HG03521 (cell line): ENCODE measurements at regions not wholly inside any gene's neighbourhood (a gene's known extent, or its start where the extent isn't known, plus 50 kb on each side); places are given as distances from the start of the nearest gene placed in this dataset.

ENCODE experiments used
- ATAC-seq: cut with Tn5 transposase; IDR thresholded peaks from one replicate; pipeline ENCODE4 v1.9.1; 2021; ENCODE audit warnings: mild to moderate bottlenecking, moderate library complexity; ENCODE audit not compliant: unreplicated experiment

DNA sequence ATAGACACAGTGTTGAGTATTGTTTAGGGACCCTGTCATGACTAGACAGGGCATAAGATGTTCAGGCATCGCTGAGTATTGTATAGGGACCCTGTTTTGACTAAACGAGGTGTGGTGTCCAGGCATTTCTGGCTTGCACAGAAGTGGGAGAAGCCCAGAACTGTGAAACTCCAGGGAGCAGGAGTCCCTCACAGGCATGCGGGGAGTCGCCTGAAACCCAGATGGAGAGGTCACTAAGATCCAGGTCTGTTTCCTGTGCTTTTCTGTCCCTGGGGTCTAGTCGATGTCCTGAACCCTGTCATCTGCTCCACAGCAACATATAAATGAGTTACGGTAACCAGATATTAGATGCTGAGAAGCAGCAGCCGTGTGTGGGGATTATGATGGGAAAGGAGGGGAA lies 469.0 kb upstream of the SALL3 start:
- ATAC-seq, result no peak

DNA sequence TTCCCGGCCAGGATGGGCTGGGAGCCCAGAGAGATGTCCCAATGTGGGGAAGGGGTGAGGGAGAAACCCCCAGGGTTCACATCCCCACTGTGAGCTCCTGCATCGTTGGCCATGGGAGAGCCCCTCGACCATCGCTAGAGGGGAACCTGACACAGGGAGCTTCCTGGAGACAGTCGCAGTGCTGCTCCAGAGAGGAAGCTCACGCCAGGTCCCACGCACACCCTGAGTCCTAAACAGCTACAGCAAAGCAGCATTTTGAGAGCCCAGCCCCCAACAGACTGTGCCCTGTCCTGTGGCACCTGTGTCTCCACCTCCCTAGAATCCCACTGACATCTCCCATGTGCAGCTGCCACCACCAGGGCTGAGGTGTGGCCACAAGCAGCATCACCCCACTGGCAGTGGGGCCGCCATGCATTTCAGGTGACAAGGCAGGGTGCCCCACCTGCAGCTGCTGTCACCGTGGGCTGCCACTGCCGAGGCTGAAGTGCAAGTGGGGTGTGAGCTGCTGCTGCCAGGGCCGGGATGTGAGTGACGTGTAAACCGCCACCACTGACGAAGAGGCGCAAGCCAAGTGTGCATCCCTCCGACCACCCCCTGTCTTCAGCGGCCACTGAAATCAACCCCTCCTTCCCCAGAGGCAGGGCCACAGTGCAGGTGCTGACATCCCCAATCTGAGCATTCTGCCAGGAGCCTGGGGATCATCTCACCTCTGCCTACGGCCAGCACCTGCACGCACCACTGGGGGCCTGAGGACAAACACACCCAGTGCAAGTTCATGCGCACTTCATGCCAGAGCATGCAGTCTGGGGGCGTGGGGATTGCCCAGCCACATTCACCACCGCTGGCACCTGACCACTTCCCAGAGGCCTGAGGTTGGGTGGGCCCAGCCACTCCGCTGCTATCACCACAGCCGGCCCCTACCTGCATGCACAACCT lies 467.7 kb upstream of the SALL3 start:
- ATAC-seq, result no peak

DNA sequence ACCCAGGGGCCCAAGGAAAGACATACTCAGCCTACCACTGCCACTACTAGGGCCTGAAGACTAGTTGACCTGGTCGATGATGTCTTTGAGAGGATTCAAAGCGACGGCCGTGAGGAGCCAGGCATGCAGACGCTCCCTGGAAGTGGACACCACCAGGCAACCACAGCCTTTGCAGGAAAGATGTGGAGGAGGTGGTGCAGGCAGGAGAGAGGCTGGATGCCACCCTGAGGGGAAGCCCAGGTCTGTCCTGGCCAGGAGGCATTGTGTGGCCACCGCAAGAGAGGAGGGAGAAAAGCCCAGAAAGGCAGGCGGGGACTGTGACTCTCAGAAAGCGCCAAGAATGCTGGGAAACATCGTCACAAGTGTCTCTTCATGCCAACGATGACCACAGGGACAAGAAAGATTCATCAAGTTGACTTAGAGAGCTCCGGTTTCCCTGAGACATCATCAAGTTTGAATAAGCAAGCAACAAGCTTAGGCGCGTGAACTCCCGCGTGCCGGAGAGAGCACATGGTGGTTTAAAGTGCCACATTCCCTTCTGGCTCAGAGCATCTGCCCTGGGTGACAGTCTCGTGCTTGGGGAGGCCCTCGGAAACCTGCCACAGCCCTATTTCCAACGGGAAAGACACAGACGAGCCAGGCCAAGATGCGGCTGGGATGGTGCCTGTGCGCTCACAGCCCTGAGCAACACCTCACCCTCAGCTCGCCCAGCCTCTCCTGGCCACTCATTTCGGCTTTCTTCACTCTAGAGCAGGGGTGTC lies 464.5 kb upstream of the SALL3 start:
- no peak for ATAC-seq

DNA sequence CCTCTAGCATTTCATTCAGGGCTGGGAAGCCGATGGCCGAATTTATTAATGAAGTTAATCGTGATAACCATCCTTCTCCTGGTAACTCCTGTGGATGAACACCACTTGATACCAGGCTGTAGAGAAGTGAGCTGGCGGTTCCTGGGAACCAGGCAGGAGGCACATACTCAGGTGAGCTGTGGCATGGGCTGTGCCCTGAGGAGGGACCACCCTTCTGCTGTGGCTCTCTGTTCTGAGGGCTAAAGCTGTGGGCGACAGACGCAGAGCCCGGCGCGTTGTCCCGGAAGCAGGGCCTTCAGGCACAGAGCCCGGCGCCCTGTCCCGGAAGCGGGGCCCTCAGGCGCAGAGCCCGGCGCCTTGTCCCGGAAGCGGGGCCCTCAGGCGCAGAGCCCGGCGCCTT lies 462.3 kb upstream of the SALL3 start:
- ATAC-seq, result no peak

DNA sequence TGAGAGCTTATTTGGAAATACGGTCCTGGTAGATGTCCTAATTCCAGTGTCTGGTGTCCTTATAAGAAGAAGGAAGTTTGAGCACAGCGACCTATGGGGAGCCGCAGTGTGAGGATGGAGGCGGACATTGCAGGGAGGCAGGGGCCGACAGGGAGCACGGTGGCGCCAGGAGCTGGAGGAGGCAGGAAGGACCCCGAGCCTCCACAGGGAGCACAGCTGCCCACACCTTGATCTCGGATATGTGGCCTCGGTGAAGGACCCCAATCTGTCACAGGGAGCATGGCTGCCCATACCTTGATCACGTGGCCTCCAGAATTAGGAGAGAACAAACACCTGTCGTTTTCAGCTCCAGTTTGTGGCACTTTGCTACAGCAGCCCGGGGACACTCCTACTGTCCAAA lies 461.6 kb upstream of the SALL3 start:
- ATAC-seq, result no peak

DNA sequence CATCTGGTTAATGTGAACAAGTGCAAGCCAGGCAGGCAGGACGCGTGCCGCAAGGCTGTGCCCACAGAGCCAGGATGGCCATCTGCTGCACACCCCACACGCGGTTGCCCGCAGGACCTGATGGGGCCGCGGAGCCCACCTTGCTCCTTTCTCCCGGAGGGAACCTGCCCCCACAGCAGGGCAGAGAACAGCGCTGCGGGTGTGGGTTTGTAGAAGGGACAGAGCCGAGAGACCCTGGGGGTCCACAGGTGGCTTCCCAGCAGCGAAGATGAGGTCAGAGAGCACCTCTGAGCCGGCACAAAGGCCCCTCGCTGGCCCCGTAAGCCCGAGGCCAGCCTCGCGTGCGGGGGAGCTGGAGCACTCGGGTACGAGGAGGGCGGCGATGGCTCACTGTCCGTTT lies 460.8 kb upstream of the SALL3 start:
- no peak for ATAC-seq

DNA sequence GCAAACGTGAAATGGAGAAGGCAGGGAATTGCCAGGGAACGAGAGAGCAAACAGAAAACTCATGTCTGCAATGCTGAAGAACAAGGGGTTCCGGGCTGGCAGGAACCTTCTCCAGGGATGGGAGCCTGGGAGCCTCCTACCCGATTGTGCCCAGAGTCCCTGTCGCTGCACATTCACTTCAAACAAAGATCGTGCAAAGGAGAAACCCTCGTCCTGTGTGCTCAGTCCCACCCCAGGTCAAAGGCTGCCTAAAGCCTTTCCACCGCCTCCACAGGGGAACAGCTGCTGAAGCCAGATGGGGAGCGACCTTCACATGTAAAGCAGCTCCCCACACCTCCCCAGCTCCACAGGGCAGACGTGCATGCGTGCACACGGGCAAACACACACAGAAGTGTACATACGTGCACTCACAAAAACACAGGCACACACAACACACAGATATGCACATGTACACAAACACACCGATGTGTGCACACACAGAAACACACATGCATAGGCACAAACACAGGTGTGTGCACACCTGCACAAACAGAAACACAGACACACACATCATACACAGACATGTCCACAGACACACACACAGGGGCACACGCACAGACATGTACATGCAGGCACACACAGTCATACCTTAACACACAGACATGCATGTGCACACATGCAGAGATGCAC lies 460.1 kb upstream of the SALL3 start:
- ATAC-seq, result no peak

DNA sequence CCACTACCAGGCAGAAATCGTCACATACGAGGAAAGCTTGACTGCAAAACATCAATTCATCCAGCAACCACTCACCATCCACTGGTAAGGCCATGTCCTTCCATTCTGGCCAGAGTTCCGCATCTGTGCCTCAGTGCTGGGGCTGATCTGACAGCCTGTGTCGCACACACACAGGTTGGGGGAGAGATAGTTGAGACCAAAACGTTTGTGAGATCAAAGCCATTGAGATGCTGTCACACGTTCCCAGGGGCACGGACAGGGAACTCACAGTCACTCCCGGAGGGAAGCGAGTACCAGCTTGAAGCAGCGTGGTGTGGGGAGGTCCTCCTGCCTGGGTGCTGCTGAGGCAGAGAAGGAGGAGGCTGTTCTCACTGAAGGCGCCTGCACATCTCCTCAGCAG lies 458.5 kb upstream of the SALL3 start:
- ATAC-seq, result no peak

DNA sequence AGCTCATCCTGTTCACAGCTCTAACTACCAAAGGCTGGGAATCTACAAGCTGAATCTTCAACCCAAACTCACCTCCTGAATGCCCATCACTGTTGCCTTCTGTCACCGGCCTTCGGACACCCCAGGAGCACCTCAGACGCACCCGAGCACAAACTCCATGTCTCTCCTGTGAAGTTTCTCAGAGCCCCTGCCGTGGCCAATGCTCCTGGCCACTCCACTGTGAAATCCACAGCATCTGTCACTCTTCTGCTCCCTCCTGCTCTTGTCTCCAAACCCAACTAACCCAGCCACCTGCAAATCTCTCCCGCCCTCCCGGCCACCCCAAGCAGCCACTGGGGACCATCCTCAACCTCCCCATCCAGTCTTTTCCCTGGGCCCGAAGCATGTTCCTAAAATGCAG lies 457.9 kb upstream of the SALL3 start:
- ATAC-seq, result no peak

DNA sequence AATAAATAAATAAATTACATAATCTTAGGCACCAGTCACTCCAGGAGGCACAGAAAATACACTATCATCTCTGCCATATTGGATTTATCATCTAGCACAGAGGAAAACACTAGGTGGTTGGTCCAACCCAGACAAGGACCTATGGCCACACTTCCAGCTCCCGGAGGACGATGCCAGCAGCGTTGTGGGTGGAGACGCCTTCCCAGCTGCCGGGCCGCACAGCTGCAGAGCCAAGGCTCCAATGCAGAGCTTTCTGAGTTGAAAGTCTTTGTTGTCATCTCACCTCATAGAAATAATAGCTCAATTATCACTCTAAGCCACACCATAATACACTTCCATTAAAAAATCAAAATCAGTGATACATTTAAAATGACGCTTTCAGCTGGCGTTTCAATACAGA lies 457.1 kb upstream of the SALL3 start:
- no peak for ATAC-seq

DNA sequence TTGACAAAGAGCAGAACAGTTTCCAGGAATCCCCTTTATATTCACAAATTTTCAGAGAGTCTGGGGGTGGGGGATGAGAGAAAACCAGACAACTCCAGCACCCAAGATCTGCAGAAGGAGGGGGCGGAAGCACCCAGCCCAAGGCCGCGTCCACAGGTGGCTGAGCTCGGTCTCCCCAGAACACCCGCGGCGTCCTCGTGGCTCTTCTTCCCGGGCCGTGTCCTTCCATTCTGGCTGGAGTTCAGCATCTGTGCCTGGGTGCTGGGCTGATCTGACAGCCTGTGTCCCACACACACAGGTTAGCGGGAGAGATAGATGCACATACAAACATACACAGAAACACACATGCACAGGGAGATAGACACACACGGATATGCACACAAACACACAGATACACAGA lies 455.8 kb upstream of the SALL3 start:
- no peak for ATAC-seq

DNA sequence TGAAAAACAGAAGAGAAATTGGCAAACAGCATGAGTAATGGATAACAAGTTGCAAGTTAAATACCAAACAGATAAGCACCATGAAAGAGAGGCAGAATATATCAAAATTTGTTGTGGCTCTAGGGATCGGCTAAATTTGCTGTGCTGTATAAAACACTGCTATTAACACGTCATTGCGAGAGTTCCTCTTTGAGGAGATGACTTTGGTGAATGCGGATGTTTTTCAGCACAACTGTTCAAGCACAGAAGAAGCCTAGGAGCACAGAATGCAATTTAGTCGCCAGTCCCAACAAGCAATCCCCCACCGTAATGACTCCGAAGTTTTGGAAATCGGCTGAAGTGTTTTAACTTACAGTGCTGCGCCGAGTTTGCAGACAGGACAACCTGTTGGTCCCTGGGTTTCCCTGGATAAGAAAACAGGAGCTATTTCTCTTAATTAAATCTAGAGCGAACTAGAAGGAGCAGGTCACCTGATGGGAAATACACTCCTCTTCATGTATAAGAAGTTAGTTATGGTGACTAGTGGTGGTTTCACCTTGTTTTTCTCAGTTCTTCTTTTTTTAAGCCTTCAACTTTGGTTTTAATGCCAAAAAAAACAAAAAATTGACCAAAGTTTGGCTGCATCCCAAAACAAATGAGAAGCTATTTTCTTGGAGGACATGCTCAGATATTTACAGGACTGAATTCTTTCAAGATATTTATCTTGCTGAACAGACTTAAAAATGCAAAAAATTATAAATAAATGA lies 454.1 kb upstream of the SALL3 start:
- no peak for ATAC-seq

DNA sequence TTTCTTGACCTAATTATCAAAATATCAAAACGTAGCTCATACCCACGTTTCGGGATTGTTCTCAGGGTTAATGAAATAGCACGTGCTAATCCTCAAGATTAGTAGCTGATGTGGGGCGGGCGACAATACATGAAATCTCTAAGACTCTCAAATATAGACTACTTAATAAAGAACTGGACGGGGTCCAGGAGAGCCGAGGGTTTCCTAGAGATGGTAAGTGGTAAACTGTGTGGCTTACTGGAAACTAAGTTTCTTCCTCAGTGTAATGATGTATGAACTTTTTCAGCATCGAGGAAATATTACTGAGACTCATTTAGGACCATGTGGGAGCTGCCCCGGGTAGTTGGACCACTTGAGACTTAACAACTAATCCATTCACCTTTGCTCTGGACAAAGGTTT lies 453.3 kb upstream of the SALL3 start:
- ATAC-seq, result no peak

DNA sequence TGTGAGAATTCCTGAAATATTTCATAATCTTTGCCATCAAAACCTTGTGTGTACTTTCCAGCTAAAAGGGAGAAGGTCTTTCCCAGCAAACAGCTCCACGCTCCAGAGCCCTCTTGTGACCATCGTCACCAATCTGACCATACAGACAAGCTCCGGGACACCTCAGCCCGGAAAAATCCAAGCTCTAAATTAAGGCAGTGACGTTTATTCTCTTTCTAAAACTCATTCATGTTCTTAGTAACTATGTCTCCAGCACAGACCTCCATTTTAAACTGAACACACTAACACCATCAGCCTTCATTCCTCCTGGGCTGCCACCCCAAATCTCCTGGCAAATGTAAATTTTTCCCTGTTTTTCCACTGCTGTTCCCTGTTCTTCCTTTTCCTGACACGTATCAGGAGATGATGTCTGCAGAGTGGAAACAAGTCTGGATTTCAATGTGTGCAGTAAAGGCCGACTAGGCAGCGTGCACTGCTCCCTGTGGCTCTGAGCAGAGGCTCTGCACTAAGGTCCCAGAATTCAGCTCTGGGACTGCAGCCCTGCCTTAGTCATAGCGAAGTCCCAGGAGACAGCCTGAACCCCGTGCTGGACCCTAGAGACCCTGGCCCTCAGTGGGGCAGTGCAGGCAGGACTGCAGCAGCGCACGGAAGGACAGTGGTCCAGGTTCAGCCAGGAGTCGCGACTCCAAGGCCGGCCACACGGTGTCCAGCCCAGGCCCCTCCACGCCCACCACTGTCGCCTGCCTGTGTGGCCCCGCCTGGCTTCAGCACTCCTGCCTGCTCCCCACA lies 452.5 kb upstream of the SALL3 start:
- no peak for ATAC-seq

DNA sequence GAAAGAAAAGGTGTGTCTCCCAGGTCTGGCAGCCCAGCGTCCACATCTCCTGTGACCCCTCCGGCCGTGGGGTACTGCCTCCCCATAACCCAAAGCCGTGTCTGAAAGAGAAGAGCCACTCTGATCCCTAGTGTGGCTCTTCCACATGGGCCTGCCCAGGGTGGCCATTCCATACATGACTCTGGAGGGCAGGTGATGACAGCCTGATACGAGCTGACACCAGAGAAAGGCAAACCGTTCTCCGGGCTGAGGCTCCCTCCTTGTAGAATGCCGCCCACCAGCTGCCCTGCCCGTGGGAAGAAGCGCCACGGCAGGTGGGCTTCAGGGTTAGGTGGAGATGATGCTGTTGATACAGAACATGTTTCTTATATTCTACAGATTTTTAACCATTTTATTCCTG lies 451.6 kb upstream of the SALL3 start:
- ATAC-seq, result no peak

DNA sequence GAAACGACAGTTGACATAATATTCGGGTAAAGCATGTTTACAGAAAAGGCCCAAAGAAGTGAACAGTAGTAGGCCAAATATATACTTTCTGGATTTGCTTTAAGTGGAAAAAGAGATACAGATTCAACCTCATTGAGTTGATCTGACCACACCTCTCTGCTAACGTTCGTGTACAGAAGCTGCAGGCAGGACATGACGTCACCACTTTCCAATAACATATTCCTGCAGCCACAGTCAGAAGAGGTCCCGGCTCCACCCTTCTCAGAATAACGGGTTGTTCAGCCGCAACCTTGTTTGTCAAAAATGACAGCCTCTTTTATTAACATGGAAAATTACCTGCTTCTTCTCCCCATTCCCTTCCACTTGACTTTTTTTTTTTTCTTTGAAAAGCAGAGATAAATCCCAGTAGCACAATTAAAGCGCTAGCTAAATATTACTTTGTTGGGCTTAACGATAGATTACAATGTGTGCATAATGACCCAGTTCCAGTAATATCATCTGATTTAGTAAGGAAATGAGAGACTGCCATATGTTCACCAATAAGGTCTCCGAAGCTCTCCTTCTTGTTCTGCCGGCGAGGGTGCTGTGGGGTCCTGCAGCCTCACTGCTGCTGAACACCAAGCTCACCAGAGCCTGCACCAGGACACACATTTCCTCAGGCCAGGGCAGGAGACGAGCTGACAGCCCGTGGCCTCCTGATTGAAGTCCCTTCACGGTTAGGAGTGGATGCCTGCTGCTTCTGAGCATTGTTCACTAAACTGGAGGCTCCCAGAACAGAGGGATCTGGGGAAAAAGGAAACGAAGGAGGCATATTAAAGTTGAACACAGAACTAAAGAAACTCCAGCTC lies 451.0 kb upstream of the SALL3 start:
- no peak for ATAC-seq

DNA sequence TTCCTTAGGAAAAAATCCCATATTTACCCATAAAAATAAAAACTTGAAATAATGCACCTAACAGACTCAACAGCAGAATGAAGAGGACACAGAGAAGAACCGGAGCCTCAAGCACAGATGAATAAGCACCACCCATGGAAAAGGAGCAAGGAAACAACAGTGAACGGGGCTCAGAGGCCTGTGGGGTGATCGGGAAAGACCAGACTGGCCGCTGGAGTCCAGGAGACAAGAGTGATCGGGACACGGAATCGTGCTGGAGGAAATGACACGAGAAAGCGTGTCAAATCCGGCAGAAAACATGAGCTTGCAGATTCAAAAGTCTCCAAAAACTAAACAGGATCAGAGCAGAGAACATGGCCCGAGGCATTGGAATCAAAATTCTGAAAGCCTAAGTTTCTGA lies 448.0 kb upstream of the SALL3 start:
- ATAC-seq, result no peak

DNA sequence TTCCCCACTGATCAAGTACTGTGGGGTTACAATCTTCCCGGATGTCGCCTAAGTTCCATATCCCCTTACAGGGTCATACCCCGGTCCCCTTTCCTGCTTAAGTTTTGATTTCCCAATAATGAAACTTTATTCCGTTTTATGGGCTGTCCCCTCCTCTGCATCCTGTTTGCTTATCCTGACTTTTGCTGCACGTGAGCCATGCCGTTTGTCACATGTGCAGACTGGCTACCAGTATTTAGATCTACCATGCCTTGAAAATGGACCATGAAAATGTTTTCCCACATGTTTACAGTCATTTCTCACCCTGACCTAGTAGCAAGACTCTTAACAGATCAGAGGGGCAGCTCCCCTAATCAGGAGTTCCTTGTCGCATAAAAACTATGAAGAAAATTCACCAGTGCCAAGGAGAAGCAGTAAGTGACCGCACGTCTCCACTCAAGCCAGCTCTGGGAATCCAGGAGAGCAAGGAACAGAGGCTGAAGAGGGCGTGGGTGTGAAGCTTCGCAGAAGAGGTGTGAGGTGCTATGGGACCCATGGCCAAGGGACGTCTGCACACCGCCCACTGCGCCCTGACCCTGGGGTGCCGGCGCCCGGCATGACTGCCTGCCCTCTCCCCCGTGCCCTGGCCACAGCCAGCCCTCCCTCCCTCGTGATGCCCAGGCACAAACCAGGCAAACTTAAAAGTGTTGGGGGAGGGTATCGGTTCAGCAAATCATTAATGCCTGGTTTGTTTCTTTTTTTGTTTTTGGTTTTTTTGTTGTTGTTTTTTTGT lies 440.8 kb upstream of the SALL3 start:
- ATAC-seq, result no peak
